ENCODE measurements at regions not wholly inside any gene's neighbourhood (a gene's known extent, or its start where the extent isn't known, plus 50 kb on each side); places are given as distances from the start of the nearest gene placed in this dataset.

GRCh38 chr15:45743426-45744235 is 108.8 kb downstream of the SQOR start:
- ATAC-seq (ENCODE audit: poor library complexity), result no peak
- DNase-seq, result no peak
- intact Hi-C loops (cut with DNase I), result no loop called here

- intact Hi-C loops (cut with DNase I), result no loop called here
- DNase-seq, result no peak
- no peak for ATAC-seq (ENCODE audit: poor library complexity)
Observed at GRCh38 chr15:45744236-45744589, 109.4 kb downstream of the SQOR start.

DNA sequence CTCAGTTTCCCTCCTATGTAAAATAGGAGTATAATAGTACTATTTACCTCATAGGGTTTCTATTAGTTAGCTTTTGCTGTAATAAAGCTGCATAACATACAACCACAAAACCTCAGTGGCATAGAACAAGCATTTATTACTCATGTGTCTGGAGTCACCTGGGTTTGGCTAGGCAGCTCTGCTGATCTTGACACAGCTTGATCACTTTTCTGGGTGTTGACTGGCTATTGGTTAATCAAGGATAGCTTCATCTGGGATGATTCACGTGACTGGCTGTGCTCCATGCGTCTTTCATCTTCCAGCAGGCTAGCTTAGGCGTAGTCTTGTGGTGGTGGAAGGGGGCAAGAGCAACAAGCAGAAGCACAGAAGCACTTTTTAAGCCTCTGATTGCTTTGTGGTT is 112.6 kb downstream of the SQOR start:
- intact Hi-C loops (cut with DNase I), result no loop called here
- DNase-seq, result no peak
- no peak for ATAC-seq (ENCODE audit: poor library complexity)

DNA sequence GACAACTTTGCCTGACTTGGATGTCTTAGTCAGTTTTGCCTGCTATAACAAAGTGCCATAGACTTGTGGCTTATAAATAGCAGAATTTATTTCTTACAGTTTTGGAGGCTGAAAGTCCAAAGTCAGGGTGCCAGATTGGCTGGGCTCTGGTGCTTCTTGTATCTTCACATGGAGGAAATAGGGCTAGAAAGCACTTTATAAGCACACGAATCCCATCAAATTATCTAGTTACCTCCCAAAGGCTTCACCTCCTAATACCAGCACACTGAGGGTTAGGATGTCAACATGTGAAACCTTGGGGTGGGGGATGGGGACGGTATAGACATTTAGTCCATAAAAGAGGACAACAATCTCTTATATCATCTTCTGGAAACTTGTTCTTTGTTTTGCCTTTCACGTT is 116.8 kb downstream of the SQOR start:
- ATAC-seq (ENCODE audit: poor library complexity) (no peak), DNase-seq (no peak)
- intact Hi-C loops (cut with DNase I), result no loop called here

DNA sequence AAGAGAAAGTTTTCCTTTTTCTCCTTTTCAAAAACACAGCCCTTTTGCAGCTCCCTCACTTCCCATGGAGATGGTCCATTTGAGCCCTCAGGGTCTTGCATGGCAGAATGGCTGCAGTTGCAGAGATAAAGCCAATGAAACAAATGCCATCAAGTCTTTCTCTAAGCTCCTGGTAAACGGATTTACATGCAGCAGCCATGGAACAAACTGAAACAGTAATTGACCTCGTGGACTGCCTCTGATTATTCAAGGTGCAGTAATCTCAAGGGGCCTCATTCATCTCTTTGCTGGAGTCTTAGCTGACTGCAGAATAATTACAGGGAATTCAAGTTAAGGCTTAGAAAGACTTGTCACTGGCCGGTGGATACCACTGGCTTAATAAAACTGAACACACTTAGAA is 125.1 kb downstream of the SQOR start:
- ATAC-seq (ENCODE audit: poor library complexity), result no peak
- intact Hi-C loops (cut with DNase I), result no loop called here
- DNase-seq, result no peak

DNA sequence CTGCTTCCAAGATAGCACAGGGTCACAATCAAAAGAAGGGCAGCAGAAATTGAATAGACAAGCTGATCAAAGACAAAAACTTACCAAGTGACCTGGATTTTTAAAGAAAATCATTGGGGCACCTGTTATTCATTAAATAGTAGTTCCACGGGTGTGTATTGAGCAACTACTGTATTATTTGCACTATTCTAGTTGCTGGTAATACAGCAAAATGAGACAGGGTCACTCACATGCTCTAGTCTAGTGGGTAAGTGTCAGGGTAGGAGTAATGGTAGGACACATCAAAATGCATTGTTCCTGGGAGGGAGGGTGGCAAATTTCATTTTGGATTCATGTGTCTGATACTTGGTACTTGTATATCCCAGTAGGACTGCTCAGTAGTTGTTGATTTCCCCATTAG is 127.9 kb downstream of the SQOR start:
- intact Hi-C loops (cut with DNase I), result no loop called here
- ATAC-seq (ENCODE audit: poor library complexity) (no peak), DNase-seq (no peak)

DNA sequence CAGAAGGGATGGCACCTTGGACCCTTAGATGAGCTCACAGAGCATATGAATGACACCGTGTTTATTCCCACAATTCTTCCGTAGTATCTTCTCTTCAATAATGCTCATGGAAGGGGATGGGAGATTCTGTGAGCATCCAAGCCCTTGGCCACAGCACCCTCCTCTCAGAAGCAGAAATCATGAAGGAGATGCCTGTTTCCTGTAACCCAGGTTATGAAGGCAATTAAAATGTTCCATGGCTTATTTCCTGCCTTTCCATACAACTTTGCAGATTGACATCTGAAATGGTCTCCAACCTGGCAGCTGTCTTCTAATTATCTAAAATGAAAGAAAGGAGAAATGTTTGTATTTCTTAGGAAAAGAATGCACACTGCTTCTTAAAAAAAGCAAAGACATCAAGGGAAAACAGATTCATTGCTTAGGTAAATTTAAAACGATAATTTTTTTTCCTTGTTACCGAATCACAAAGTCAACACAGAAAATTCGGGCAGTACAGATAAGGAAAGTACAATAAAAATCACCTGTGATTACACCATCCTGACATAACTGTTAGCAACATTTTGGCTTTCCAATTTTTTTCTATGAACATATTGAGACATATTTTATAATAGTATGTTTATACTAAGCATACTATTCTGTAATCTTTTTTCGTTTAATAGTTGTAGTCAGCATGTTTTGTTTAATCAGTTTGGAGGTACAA is 128.5 kb downstream of the SQOR start:
- ATAC-seq (ENCODE audit: poor library complexity) (no peak), DNase-seq (no peak)
- intact Hi-C loops (cut with DNase I), result no loop called here

DNA sequence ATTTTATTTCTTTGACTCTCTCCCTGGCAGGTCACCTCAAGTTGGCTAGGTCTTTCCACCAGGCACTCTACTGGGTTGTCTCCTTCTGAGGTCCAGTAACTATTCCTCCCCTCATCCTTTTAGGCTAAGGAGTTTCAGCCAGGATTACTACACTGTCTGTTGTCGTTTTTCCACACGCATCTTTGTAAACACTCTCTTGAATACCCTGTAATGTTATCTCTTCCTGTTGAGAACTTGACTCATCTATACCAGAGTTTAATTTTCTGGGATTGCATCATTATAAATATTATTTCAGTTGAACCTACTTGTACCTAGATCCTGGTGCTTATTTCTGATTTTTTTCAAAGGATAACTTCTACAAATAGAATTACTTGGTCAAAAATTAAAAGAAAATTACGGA is 138.3 kb downstream of the SQOR start:
- no peak for ATAC-seq (ENCODE audit: poor library complexity)
- intact Hi-C loops (cut with DNase I), result no loop called here
- DNase-seq, result no peak

DNA sequence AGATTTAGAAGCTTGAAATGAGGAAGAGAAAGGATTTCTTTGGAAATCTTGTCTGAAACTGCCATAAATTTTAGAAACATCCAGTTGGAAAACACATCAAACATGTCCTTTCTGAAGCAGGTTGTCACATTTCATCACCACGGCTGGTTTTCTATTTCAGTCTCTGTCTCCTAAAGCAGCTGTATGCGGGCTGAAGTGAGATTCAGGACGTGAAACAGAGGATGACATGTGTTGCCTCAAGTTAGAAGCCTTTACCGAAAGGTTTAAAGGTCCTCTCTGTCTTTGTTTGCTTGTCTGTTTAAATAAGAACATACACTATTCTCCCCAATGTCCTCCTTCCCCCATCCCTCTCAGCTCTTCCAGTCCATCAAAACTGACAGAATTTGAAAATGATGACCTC is 141.9 kb downstream of the SQOR start:
- intact Hi-C loops (cut with DNase I), result no loop called here
- no peak for ATAC-seq (ENCODE audit: poor library complexity)
- no peak for DNase-seq

DNA sequence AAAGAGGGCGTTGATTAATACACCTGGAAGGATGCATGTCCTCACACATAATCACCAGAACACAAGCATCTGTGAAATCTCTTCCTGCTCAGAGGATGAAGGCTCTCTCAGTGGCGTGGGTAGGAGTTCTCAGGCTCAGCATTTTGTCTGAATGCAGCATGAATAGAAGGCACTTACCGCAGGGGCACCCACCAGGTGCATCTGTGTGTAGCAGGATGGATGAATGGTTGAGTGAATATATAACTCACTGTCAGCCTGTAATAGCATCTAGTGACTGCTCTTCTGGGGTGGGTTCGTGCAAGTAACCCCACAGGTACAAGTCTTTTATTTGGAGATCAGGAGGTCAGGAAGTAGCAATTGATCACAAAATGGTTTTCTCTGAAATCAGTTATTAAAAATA is 143.0 kb downstream of the SQOR start:
- ATAC-seq (ENCODE audit: poor library complexity) (no peak), DNase-seq (no peak)
- intact Hi-C loops (cut with DNase I), result no loop called here

GRCh38 chr15:45780352-45780751 is 145.5 kb downstream of the SQOR start:
- ATAC-seq (ENCODE audit: poor library complexity) (no peak), DNase-seq (no peak)
- intact Hi-C loops (cut with DNase I), result no loop called here

DNA sequence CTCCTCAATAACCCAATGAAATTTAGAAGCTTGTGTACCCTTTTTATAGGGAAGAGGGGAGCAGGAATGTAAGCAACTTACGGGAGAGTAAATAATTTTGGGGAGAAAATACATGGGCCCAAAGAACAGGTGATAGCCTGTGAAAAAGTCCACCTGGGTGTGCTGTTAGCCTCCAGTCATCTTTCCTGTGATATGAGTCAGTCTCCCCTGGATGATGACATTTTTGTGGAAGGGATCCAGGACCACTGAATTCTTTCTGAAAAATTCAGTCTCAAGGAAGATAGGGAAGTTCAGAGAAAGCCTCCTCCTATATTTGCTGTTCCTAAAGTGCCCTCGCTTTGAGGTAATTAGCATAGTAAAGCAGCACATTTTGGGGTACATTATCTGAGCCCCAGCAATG is 149.8 kb downstream of the SQOR start:
- ATAC-seq (ENCODE audit: poor library complexity) (no peak), DNase-seq (no peak)
- intact Hi-C loops (cut with DNase I), result no loop called here

GRCh38 chr15:45785897-45786296 is 151.1 kb downstream of the SQOR start:
- intact Hi-C loops (cut with DNase I), result no loop called here
- no peak for ATAC-seq (ENCODE audit: poor library complexity)
- no peak for DNase-seq

- intact Hi-C loops (cut with DNase I), result loop anchor here (5.0 kb wide), 1 partner anchor 78 kb away; no protein-coding TSS in a partner anchor
- DNase-seq (no peak), ATAC-seq (ENCODE audit: poor library complexity) (peak; percentile 68)
Observed at GRCh38 chr15:45790325-45790943, 155.6 kb downstream of the SQOR start.

DNA sequence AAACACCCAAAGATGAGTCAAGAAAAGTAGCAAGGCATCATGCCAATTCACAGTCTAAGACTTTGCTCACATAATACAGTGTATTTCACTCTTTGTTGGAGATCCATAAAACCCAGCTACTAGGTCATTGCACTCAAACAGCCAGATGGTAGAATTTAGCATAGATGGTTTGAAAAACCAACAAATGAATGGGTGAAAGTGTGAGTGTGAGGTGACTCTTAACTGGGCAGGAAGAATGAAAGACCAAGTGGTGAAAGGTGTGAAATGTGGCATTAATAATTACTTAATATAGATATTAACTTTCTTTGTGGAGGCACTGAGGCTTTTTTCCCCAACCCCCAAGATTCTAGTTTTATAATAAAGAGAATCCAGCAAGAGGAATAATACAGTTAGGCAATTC is 159.5 kb downstream of the SQOR start:
- intact Hi-C loops (cut with DNase I), result loop anchor here (5.0 kb wide), 1 partner anchor 82 kb away; no protein-coding TSS in a partner anchor
- no peak for ATAC-seq (ENCODE audit: poor library complexity)
- DNase-seq, result no peak

DNA sequence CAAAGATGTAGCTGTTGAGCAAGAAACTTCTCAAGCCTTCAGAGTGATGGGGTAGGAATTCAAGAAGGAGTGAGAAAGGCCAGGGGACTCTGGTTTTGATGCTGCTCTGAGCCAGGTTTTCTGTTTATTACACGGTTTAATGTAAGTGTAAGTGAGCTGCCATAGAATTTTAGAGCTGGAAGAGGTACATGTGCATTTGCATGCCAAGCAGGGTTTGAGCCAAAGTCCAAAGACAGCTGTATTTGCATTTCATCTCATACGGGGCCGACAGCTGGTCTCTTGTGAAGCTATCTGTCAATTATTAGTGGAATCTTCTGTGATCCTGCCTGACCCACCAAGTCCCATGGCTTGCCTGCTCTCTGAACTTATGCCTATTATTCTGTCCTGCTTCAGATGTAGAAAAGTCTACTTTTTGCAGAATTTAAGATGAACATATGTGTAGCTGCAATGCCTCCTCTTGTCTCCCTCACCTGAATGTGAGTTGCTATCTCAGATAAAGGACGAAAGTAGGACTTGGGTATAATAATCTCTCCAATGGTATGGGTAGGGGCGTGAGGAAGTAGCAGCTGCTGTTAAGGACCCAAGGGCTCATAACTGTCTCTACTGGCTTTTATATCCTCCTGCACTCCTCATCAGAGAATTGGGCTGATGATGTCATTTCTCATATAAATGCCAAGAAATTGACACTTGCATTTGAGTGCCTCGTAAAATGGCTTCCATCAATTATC is 160.0 kb downstream of the SQOR start:
- DNase-seq (no peak), ATAC-seq (ENCODE audit: poor library complexity) (no peak)
- intact Hi-C loops (cut with DNase I), result loop anchor here (5.0 kb wide), 1 partner anchor 83 kb away; no protein-coding TSS in a partner anchor

GRCh38 chr15:45795440-45796069 is 160.7 kb downstream of the SQOR start:
- intact Hi-C loops (cut with DNase I), result no loop called here
- DNase-seq (no peak), ATAC-seq (ENCODE audit: poor library complexity) (peak; percentile 57)

DNA sequence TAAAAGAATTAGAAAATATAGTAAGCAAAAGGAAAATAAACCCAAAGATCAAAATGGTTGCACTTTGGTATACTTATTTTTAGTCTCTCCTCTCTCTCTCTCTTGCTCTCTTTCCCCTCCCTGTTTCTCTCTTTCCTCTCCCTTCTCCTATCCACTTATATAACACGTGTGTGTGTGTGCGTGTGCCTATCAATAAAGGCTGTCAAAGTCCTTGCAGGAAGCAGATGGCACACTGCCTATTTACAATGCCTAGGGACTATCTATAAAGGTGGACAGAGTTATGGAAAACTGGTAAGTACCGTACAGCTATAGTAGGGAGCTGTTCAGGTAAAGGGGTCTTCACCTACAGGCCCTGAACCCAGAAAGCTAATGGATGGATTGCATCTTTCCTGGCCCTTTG is 161.6 kb downstream of the SQOR start:
- intact Hi-C loops (cut with DNase I), result no loop called here
- ATAC-seq (ENCODE audit: poor library complexity) (no peak), DNase-seq (no peak)

DNA sequence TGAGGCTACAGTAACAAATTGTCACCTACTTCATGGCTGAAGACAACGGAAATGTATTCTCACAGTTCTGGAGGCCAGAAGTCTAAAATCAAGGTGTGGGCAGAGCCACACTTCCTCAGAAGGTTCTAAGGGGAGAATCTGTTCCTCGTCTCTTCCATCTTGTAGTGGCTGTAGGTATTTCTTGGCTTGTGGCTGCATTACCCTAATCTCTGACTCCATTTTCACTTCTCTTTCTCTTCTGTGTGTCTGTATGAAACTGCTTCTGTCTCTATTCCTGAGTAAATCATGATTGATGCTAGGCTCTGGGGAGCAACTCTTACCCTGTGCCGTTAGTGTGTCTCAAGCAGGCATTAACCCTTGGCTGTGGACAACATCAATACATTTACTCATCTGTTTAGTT is 164.7 kb downstream of the SQOR start:
- no peak for ATAC-seq (ENCODE audit: poor library complexity)
- intact Hi-C loops (cut with DNase I), result no loop called here

More for the DNA sequence above, 164.7 kb downstream of the SQOR start:
- no peak for DNase-seq

All from Right ventricle myocardium superior (tissue), 1 donor.